Neural progenitor cell (in vitro differentiated cells): ENCODE measurements at regions not wholly inside any gene's neighbourhood (a gene's known extent, or its start where the extent isn't known, plus 50 kb on each side); places are given as distances from the start of the nearest gene placed in this dataset.

Experiments
- EZH2phosphoT487 ChIP-seq: fragments of 200-600 bp; sonication (generic); IDR thresholded peaks from 2 replicates; pipeline ENCODE4 v1.6.1; 2017; ENCODE audit warnings: antibody characterized with exemption
- TF ChIP-seq, protein P1 (sequence below): fragments of 200-600 bp; sonication (generic); IDR thresholded peaks from 2 replicates; pipeline ENCODE4 v1.5.1; 2017; ENCODE audit warnings: antibody characterized with exemption, mild to moderate bottlenecking

DNA sequence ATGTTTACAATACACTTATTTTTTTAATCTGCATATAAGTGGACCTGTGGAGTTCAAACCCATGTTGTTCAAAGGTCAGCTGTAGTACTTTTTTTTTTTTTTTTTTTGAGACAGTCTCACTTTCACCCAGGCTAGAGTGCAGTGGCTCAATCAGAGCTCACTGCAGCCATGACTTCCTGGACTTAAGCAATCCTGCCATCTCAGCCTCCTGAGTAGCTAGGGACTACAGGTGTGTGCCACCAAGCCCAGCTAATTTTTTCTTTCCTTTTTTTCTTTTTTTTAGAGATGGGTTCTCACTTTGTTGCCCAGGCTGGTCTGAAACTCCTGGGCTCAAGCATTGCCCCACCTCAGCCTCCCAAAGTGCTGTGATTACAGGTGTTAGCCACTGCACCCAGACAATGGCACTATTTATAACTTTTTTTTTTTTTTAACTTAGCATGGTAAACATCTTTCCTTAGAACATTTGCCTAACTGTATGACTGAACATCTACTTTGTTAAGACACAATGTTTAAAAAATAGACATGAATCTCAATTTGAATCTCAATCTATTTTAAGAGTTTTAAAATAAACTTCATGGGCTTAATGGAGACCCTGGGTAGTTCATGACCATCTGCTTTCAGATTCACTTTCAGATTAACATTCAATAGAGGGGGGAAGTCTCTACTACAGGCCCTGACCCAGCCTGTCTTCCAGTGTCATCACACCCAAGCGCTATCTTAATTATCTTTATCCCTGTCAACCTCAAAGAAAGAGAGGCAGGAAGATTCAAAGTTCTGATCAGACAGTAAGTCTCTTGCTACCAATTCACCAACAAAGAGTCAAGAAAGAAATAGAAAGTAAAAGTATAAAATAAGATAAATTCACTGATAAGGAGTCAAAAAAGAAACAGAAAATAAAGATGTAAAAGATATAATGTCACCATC lies 97.7 kb upstream of the DOCK9 start:
- TF ChIP-seq, protein P1, sequence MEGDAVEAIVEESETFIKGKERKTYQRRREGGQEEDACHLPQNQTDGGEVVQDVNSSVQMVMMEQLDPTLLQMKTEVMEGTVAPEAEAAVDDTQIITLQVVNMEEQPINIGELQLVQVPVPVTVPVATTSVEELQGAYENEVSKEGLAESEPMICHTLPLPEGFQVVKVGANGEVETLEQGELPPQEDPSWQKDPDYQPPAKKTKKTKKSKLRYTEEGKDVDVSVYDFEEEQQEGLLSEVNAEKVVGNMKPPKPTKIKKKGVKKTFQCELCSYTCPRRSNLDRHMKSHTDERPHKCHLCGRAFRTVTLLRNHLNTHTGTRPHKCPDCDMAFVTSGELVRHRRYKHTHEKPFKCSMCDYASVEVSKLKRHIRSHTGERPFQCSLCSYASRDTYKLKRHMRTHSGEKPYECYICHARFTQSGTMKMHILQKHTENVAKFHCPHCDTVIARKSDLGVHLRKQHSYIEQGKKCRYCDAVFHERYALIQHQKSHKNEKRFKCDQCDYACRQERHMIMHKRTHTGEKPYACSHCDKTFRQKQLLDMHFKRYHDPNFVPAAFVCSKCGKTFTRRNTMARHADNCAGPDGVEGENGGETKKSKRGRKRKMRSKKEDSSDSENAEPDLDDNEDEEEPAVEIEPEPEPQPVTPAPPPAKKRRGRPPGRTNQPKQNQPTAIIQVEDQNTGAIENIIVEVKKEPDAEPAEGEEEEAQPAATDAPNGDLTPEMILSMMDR = no peak
- TF ChIP-seq EZH2phosphoT487 = no peak
